D341Med (cell line): ENCODE measurements at regions not wholly inside any gene's neighbourhood (a gene's known extent, or its start where the extent isn't known, plus 50 kb on each side); places are given as distances from the start of the nearest gene placed in this dataset.

Experiments
- DNase-seq: peaks from one replicate; pipeline ENCODE4 v3.0.0; 2012; ENCODE audit warnings: low spot score

- DNase-seq: no peak
Measured at GRCh38 chr5:74424162-74424868, 216.2 kb downstream of the ENC1 start.

- DNase-seq: no peak
Measured at GRCh38 chr5:74423383-74423782, 217.1 kb downstream of the ENC1 start.

GRCh38 chr5:74422671-74423070 lies 217.9 kb downstream of the ENC1 start:
- DNase-seq: no peak

GRCh38 chr5:74422030-74422429 lies 218.5 kb downstream of the ENC1 start:
- no peak for DNase-seq

GRCh38 chr5:74421377-74421776 lies 219.2 kb downstream of the ENC1 start:
- DNase-seq: no peak

GRCh38 chr5:74420947-74421346 lies 219.6 kb downstream of the ENC1 start:
- no peak for DNase-seq

- DNase-seq: no peak
Measured at GRCh38 chr5:74420220-74420619, 220.3 kb downstream of the ENC1 start.

GRCh38 chr5:74419468-74419867 lies 221.1 kb downstream of the ENC1 start:
- no peak for DNase-seq

- no peak for DNase-seq
Measured at GRCh38 chr5:74418709-74419108, 221.8 kb downstream of the ENC1 start.

GRCh38 chr5:74418261-74418660 lies 222.3 kb downstream of the ENC1 start:
- no peak for DNase-seq

- DNase-seq: peak; percentile 48
Measured at GRCh38 chr5:74415695-74416102, 224.8 kb downstream of the ENC1 start.

- no peak for DNase-seq
Measured at GRCh38 chr5:74414228-74414627, 226.3 kb downstream of the ENC1 start.

- DNase-seq: no peak
Measured at GRCh38 chr5:74413403-74414048, 227.0 kb downstream of the ENC1 start.

- DNase-seq: peak; percentile 48
Measured at GRCh38 chr5:74412066-74412465, 228.5 kb downstream of the ENC1 start.

- DNase-seq: no peak
Measured at GRCh38 chr5:74409712-74410111, 230.8 kb downstream of the ENC1 start.

GRCh38 chr5:74409166-74409706 lies 231.3 kb downstream of the ENC1 start:
- DNase-seq: no peak

GRCh38 chr5:74408150-74409043 lies 232.1 kb downstream of the ENC1 start:
- no peak for DNase-seq

- DNase-seq: no peak
Measured at GRCh38 chr5:74407701-74408100, 232.8 kb downstream of the ENC1 start.

GRCh38 chr5:74406844-74407243 lies 233.7 kb downstream of the ENC1 start:
- no peak for DNase-seq

- DNase-seq: no peak
Measured at GRCh38 chr5:74405593-74405992, 234.9 kb downstream of the ENC1 start.

GRCh38 chr5:74404574-74405508 lies 235.7 kb downstream of the ENC1 start:
- DNase-seq: no peak
